Keratinocyte (primary cell): ENCODE measurements at regions not wholly inside any gene's neighbourhood (a gene's known extent, or its start where the extent isn't known, plus 50 kb on each side); places are given as distances from the start of the nearest gene placed in this dataset.

Experiments
- DNase-seq: peaks from one replicate; pipeline ENCODE4 v3.0.0-alpha.2; 2011; ENCODE audit warnings: low read depth, missing footprints, low spot score
- FAIRE-seq: peaks from 2 replicates; lab custom pipeline; 2011; peaks lifted over from hg19 to GRCh38; lab: Jason Lieb, UNC
- H2AFZ ChIP-seq: 2 replicates; pipeline ENCODE4 v1.6.0; 2012; ENCODE audit warnings: low read length, control low read depth, inconsistent platforms; ENCODE audit not compliant: control insufficient read depth
- H3K27ac ChIP-seq: 2 replicates; pipeline ENCODE4 v1.5.1; 2011; ENCODE audit warnings: low read length; ENCODE audit not compliant: control insufficient read depth, insufficient read depth
- H3K27me3 ChIP-seq: 3 replicates; pipeline ENCODE4 v1.6.0; 2011; ENCODE audit warnings: low read length; ENCODE audit not compliant: control insufficient read depth, insufficient read depth; ENCODE audit errors: extremely low read depth
- H3K36me3 ChIP-seq, 2 experiments: 2 replicates in 1 of 2; 3 replicates in 1 of 2; pipeline ENCODE4 v1.5.1; 2011; ENCODE audit warnings: low read length in 2 of 2, mild to moderate bottlenecking in 1 of 2; ENCODE audit not compliant: control insufficient read depth in 2 of 2, insufficient read depth in 2 of 2; ENCODE audit errors: extremely low read depth in 1 of 2
- H3K4me1 ChIP-seq: 3 replicates; pipeline ENCODE4 v1.5.1; 2011; ENCODE audit warnings: low read length; ENCODE audit not compliant: control insufficient read depth, insufficient read depth; ENCODE audit errors: extremely low read depth
- H3K4me2 ChIP-seq: 3 replicates; pipeline ENCODE4 v1.6.0; 2011; ENCODE audit warnings: low read depth, low read length; ENCODE audit not compliant: control insufficient read depth, insufficient read depth; ENCODE audit errors: extremely low read depth
- H3K4me3 ChIP-seq, 3 experiments: fragments of 200-600 bp in 1 of 3; sonication (generic) in 1 of 3; 2 replicates in 2 of 3; 3 replicates in 1 of 3; pipeline ENCODE4 v1.5.1; 2011 to 2016; ENCODE audit warnings: low read length in 3 of 3, mild to moderate bottlenecking in 3 of 3, control low read depth in 2 of 3, inconsistent platforms in 1 of 3, low read depth in 1 of 3, mixed read lengths in 1 of 3, mixed run types in 1 of 3, moderate library complexity in 1 of 3; ENCODE audit not compliant: control insufficient read depth in 2 of 3, insufficient read depth in 2 of 3; ENCODE audit errors: extremely low read depth in 1 of 3
- H3K79me2 ChIP-seq: 2 replicates; pipeline ENCODE4 v1.6.0; 2012; ENCODE audit warnings: low read length; ENCODE audit not compliant: control insufficient read depth, insufficient read depth
- H3K9ac ChIP-seq: 3 replicates; pipeline ENCODE4 v1.6.0; 2011; ENCODE audit warnings: low read length; ENCODE audit not compliant: control insufficient read depth, insufficient read depth; ENCODE audit errors: extremely low read depth
- H3K9me1 ChIP-seq: 3 replicates; pipeline ENCODE4 v1.6.0; 2011; ENCODE audit warnings: low read length; ENCODE audit not compliant: control insufficient read depth, insufficient read depth; ENCODE audit errors: extremely low read depth
- H3K9me3 ChIP-seq: 2 replicates; pipeline ENCODE4 v1.5.1; 2012; ENCODE audit warnings: low read depth, low read length; ENCODE audit not compliant: control insufficient read depth
- H4K20me1 ChIP-seq: 3 replicates; pipeline ENCODE4 v1.6.0; 2011; ENCODE audit warnings: low read length; ENCODE audit not compliant: control insufficient read depth, insufficient read depth; ENCODE audit errors: extremely low read depth
- CTCF ChIP-seq, 3 experiments: IDR thresholded peaks in 1 of 3; conservative IDR thresholded peaks in 1 of 3; optimal IDR thresholded peaks in 1 of 3; 2 replicates in 2 of 3; 3 replicates in 1 of 3; pipeline versions ENCODE3 to v1.5.1; 2011; ENCODE audit warnings: low read length in 3 of 3, mild to moderate bottlenecking in 3 of 3, moderate library complexity in 2 of 3, control low read depth in 1 of 3, inconsistent platforms in 1 of 3; ENCODE audit not compliant: insufficient read depth in 2 of 3; ENCODE audit errors: extremely low read depth in 1 of 3
- EZH2 ChIP-seq: IDR thresholded peaks from one replicate; pipeline ENCODE4 v1.6.1; 2012; ENCODE audit warnings: inconsistent platforms, mild to moderate bottlenecking, low read length, moderate library complexity
- dilution Hi-C: fragments of 300-500 bp; cut with MboI; formaldehyde crosslinking; loops from one replicate; pipeline ENCODE4 v1.7.0; 2020; ENCODE audit warnings: low sequenced_read_pairs; ENCODE audit not compliant: extremely low pct_ligation_motif_present

- Histone ChIP-seq H3K4me2 (no peak overlapping the region), H2AFZ (no peak overlapping the region), H3K4me1 (no peaks in the 10 kb centered on the region), H3K27me3 (no peaks in the 10 kb centered on the region), H3K4me3 (no peak overlapping the region), H3K9me1 (no peaks in the 10 kb centered on the region), H3K9ac (no peak overlapping the region), H4K20me1 (no peaks in the 10 kb centered on the region), H3K9me3 (no peaks in the 10 kb centered on the region), H3K27ac (no peak overlapping the region), H3K36me3 (no peaks in the 10 kb centered on the region), H3K79me2 (no peaks in the 10 kb centered on the region)
- dilution Hi-C loops, result no loop called here
- FAIRE-seq, result peak; percentile 34
- TF ChIP-seq EZH2, result no peak
- TF ChIP-seq CTCF (optimal IDR thresholded peaks at IDR 0.05 in 1 of 3, IDR thresholded peaks at IDR 0.05 in 1 of 3, conservative IDR thresholded peaks at IDR 0.05 in 1 of 3; ENCODE audit: extremely low read depth in 1 of 3, insufficient read depth in 2 of 3, low read length in 3 of 3), result no peak
- no peak for DNase-seq
These were observed 508.2 kb upstream of the ATP2B1 start for GRCh38 chr12:90216815-90217214.

GRCh38 chr12:90216020-90216552, 507.4 kb upstream of the ATP2B1 start:
- Histone ChIP-seq H3K4me2 (no peak overlapping the region), H3K79me2 (no peaks in the 10 kb centered on the region), H4K20me1 (no peaks in the 10 kb centered on the region), H3K9me3 (no peaks in the 10 kb centered on the region), H3K27me3 (no peaks in the 10 kb centered on the region), H2AFZ (no peak overlapping the region), H3K36me3 (no peaks in the 10 kb centered on the region), H3K4me1 (no peaks in the 10 kb centered on the region), H3K4me3 (no peak overlapping the region), H3K9me1 (no peaks in the 10 kb centered on the region), H3K9ac (no peak overlapping the region), H3K27ac (no peak overlapping the region)
- FAIRE-seq (no peak), DNase-seq (no peak)
- TF ChIP-seq CTCF (optimal IDR thresholded peaks at IDR 0.05 in 1 of 3, IDR thresholded peaks at IDR 0.05 in 1 of 3, conservative IDR thresholded peaks at IDR 0.05 in 1 of 3; ENCODE audit: extremely low read depth in 1 of 3, insufficient read depth in 2 of 3, low read length in 3 of 3), result no peak
- no peak for TF ChIP-seq EZH2
- dilution Hi-C loops, result no loop called here
